WI38 (cell line): ENCODE measurements at regions not wholly inside any gene's neighbourhood (a gene's known extent, or its start where the extent isn't known, plus 50 kb on each side); places are given as distances from the start of the nearest gene placed in this dataset.

Source experiments
- H3K4me3 ChIP-seq: 2 replicates; pipeline ENCODE4 v1.5.1; 2011; ENCODE audit warnings: low read depth, mild to moderate bottlenecking, control low read depth, low read length
- TF ChIP-seq, protein P1 (sequence below): IDR thresholded peaks from 2 replicates; pipeline ENCODE4 v1.5.1; 2012; ENCODE audit warnings: low read depth, mild to moderate bottlenecking, control low read depth, low read length

DNA sequence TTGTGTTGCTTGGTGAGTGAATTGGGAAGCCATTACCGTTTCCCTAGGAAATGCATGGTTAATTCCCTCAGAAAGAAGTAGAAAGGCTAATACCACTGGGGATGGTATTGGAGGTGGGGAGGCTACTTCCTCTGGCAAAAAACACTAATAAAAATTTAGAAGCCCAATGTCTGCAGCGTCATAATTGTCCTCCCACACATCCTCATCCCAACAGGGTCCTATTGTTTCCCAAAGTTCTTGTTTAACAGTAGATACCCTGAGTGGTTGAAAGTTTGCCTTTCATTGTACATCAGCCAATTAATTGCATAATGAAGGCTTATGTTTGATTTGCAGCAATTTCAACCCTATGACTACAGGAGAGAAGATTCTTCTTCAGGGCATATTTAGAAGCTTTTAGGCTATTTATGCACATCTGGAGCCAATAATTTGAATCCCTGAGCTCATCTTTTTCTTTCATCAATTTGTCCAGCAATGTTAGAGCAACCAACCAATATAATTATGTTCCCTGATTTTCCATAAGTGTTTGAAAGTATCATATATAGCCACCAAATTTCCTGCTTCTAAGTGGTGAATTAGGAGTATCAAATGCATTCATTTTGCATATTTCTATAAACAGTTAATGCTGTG is 491.0 kb downstream of the SLITRK5 start:
- TF ChIP-seq, protein P1, sequence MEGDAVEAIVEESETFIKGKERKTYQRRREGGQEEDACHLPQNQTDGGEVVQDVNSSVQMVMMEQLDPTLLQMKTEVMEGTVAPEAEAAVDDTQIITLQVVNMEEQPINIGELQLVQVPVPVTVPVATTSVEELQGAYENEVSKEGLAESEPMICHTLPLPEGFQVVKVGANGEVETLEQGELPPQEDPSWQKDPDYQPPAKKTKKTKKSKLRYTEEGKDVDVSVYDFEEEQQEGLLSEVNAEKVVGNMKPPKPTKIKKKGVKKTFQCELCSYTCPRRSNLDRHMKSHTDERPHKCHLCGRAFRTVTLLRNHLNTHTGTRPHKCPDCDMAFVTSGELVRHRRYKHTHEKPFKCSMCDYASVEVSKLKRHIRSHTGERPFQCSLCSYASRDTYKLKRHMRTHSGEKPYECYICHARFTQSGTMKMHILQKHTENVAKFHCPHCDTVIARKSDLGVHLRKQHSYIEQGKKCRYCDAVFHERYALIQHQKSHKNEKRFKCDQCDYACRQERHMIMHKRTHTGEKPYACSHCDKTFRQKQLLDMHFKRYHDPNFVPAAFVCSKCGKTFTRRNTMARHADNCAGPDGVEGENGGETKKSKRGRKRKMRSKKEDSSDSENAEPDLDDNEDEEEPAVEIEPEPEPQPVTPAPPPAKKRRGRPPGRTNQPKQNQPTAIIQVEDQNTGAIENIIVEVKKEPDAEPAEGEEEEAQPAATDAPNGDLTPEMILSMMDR, result no peak

DNA sequence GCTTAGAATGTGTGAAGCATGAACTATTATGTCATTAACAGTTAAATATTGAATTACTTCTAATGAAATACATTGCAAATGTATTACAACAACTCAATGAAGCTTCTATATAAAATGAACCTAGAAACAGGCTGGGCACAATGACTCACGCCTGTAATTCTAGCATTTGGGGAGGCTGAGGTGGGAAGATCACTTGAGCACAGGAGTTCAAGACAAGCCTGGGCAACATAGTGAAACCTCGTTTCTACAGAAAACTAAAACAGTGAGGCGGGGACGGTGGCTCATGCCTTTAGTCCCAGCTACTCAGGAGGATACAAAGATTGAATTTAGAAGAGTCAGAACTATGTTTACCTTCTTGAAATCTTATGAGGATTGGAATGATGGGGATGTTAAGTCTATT is 505.1 kb downstream of the SLITRK5 start:
- TF ChIP-seq, protein P1, result no peak
- no peak overlapping the region for H3K4me3 ChIP-seq

More for the DNA sequence above, 491.0 kb downstream of the SLITRK5 start:
- H3K4me3 ChIP-seq, result no peak overlapping the region

GRCh38 chr13:88183440-88183839 is 512.3 kb downstream of the SLITRK5 start:
- TF ChIP-seq, protein P1, result no peak
- H3K4me3 ChIP-seq, result no peak overlapping the region

DNA sequence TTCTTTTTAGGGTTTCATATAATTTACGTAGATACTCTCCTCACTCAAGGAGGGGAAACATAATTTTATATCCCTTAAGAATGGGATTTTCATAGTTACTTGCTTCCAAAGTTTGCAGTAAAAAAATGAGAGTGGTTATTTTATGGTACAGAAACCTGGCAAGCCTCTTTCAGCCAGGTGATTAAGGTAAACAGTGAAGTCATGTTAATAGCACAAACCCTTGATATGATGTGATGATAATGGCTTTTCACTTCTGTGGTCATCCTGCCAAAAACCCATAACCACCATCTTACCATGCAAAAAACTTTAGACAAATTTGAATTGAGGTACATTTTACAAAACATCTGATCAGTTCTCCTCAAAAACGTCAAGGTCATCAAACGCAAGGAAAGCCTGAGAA is 517.8 kb downstream of the SLITRK5 start:
- no peak overlapping the region for H3K4me3 ChIP-seq
- TF ChIP-seq, protein P1, result no peak

GRCh38 chr13:88189728-88190127 is 518.6 kb downstream of the SLITRK5 start:
- H3K4me3 ChIP-seq, result no peak overlapping the region
- TF ChIP-seq, protein P1, result no peak

DNA sequence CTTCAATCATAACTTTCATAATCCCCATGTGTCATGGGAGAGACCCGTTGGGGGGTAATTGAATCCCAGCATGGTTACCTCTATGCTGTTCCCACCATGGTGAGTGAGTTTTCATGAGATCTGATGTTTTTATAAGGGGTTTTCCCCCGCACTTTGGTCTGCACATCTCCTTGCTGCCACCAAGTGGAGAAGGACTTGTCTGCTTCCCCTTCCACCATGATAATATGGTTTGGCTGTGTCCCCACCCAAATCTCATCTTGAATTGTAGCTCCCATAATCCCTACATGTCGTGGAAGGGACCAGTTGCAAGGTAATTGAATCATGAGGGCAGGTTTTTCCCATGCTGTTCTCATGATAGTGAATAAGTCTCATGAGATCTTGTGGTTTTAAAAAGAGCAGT is 524.9 kb downstream of the SLITRK5 start:
- no peak overlapping the region for H3K4me3 ChIP-seq
- TF ChIP-seq, protein P1, result no peak

DNA sequence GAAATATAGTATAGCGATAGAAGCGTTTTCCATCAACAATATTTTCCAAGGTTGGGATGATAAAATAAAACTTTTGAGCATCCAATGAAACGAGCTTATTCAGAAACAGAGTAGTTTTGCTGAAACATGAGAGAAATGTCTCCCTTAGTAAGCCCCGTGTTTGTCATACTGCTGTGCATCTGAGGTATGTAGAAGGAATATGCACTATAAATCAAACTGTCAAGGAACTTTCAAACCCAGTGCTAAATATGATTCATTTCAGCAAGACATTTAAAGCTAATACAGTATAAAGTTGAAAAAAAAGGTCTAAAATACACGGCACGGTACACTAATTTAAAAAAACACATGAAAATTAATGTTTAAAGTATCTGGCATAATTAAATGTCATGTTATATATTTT is 546.2 kb downstream of the SLITRK5 start:
- TF ChIP-seq, protein P1, result no peak
- no peak overlapping the region for H3K4me3 ChIP-seq
